ENCODE measurements at regions not wholly inside any gene's neighbourhood (a gene's known extent, or its start where the extent isn't known, plus 50 kb on each side); places are given as distances from the start of the nearest gene placed in this dataset.

GRCh38 chr4:97334348-97334747 lies 808.9 kb downstream of the STPG2 start:
- no peak for FAIRE-seq
- TF ChIP-seq TAF1 (IDR thresholded peaks at IDR 0.05; ENCODE audit: borderline replicate concordance, low read depth, low read length) (no peak), POLR2AphosphoS5 (IDR thresholded peaks at IDR 0.05; ENCODE audit: low read depth, low read length) (no peak), POLR2A (IDR thresholded peaks at IDR 0.05; ENCODE audit: low read depth, low read length) (no peak)
- DNase-seq (ENCODE audit: insufficient read length): no peak

- TF ChIP-seq POLR2A (IDR thresholded peaks at IDR 0.05; ENCODE audit: low read depth, low read length) (no peak), TAF1 (IDR thresholded peaks at IDR 0.05; ENCODE audit: borderline replicate concordance, low read depth, low read length) (no peak), POLR2AphosphoS5 (IDR thresholded peaks at IDR 0.05; ENCODE audit: low read depth, low read length) (no peak)
- no peak for DNase-seq (ENCODE audit: insufficient read length)
- FAIRE-seq: no peak
Observed at GRCh38 chr4:97349468-97350186, 793.6 kb downstream of the STPG2 start.

DNA sequence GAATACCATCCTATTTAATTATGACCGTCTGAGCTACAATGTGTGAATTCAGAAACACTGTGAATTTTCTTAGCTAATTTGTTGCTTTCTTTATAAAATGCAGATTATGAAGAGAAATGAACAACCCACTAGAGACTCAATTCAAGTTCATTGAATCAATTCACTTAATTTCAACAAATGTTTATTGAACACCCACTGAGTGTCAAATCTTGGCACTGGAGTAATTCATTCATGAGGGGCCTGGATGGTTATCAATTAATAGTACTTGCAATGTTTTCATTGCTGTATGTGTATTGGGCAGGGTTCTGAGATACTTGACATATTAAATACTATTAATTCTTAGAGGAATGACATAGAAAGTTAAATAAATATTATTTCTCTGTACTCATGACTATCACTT lies 789.4 kb downstream of the STPG2 start:
- no peak for FAIRE-seq
- DNase-seq (ENCODE audit: insufficient read length): no peak
- no peak for TF ChIP-seq TAF1 (IDR thresholded peaks at IDR 0.05; ENCODE audit: borderline replicate concordance, low read depth, low read length)
- TF ChIP-seq POLR2AphosphoS5 (IDR thresholded peaks at IDR 0.05; ENCODE audit: low read depth, low read length): no peak
- no peak for TF ChIP-seq POLR2A (IDR thresholded peaks at IDR 0.05; ENCODE audit: low read depth, low read length)

- FAIRE-seq (no peak), DNase-seq (ENCODE audit: insufficient read length) (no peak)
- TF ChIP-seq POLR2AphosphoS5 (IDR thresholded peaks at IDR 0.05; ENCODE audit: low read depth, low read length) (no peak), POLR2A (IDR thresholded peaks at IDR 0.05; ENCODE audit: low read depth, low read length) (no peak), TAF1 (IDR thresholded peaks at IDR 0.05; ENCODE audit: borderline replicate concordance, low read depth, low read length) (no peak)
Observed at GRCh38 chr4:97359826-97360225, 783.5 kb downstream of the STPG2 start.

DNA sequence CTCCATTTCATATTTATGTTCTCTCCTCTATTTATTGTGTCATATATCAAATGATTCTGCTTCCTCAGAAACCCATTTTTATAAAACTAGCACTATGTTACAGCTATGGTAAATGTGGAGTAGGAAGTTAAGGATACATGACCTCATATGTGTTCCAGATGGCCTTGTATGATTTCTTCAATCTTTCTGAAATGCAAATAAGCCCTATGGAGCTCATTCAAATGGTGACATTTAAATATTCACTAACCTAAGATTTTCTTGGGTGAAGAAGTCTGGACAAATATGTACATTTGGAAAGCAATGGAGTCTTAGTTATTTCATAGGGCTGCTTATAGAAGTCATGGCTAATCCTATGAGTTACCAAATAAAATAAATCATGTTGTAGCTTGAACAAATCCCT lies 782.5 kb downstream of the STPG2 start:
- FAIRE-seq (no peak), DNase-seq (ENCODE audit: insufficient read length) (no peak)
- TF ChIP-seq TAF1 (IDR thresholded peaks at IDR 0.05; ENCODE audit: borderline replicate concordance, low read depth, low read length) (no peak), POLR2A (IDR thresholded peaks at IDR 0.05; ENCODE audit: low read depth, low read length) (no peak), POLR2AphosphoS5 (IDR thresholded peaks at IDR 0.05; ENCODE audit: low read depth, low read length) (no peak)

GRCh38 chr4:97367878-97368277 lies 775.4 kb downstream of the STPG2 start:
- FAIRE-seq: no peak

DNA sequence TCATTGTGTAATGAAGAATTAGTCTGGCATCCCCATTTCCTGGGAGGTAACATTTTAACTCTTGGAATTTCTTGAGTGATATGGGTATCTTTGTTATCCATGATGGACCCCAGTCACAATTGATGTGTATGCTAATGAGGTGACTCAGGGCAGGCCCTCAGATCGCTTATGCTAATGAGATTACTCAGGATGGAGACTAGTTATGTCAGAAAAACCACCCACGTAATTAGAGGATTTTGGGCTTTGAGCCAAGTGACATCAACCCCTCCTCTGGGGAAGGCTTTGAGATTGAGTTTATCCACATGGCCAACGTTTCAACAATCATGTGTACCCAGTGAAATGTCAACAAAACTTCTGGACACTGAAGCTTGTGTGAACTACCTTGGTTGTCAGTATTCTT lies 772.7 kb downstream of the STPG2 start:
- FAIRE-seq: no peak
- no peak for DNase-seq (ENCODE audit: insufficient read length)
- no peak for TF ChIP-seq POLR2AphosphoS5 (IDR thresholded peaks at IDR 0.05; ENCODE audit: low read depth, low read length)
- no peak for TF ChIP-seq TAF1 (IDR thresholded peaks at IDR 0.05; ENCODE audit: borderline replicate concordance, low read depth, low read length)
- no peak for TF ChIP-seq POLR2A (IDR thresholded peaks at IDR 0.05; ENCODE audit: low read depth, low read length)

More at GRCh38 chr4:97367878-97368277, 775.4 kb downstream of the STPG2 start:
- TF ChIP-seq POLR2A (IDR thresholded peaks at IDR 0.05; ENCODE audit: low read depth, low read length) (no peak), POLR2AphosphoS5 (IDR thresholded peaks at IDR 0.05; ENCODE audit: low read depth, low read length) (no peak), TAF1 (IDR thresholded peaks at IDR 0.05; ENCODE audit: borderline replicate concordance, low read depth, low read length) (no peak)
- DNase-seq (ENCODE audit: insufficient read length): no peak

DNA sequence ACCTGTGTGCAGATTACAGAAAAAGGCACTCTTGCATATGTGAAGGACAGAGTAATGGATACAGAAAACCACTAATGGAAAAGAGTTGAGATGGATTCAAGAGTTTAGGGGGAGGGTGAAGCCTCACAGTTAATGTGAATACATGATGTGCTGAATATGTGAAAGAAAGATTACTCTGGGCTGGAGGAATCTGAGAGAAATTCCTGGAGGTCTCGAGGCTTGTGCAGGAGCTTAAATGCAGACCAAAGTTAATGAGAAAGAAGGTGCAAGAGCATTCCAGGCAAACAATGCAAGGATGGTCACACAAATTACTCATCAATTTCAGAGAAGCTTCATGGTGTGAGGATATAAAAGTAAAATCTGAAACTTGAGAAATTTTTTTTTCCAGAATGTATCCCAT lies 768.8 kb downstream of the STPG2 start:
- no peak for DNase-seq (ENCODE audit: insufficient read length)
- FAIRE-seq: no peak
- TF ChIP-seq POLR2AphosphoS5 (IDR thresholded peaks at IDR 0.05; ENCODE audit: low read depth, low read length) (no peak), TAF1 (IDR thresholded peaks at IDR 0.05; ENCODE audit: borderline replicate concordance, low read depth, low read length) (no peak)

GRCh38 chr4:97386969-97387368 lies 756.3 kb downstream of the STPG2 start:
- TF ChIP-seq TAF1 (IDR thresholded peaks at IDR 0.05; ENCODE audit: borderline replicate concordance, low read depth, low read length) (no peak), POLR2A (IDR thresholded peaks at IDR 0.05; ENCODE audit: low read depth, low read length) (no peak), POLR2AphosphoS5 (IDR thresholded peaks at IDR 0.05; ENCODE audit: low read depth, low read length) (no peak)
- no peak for FAIRE-seq
- DNase-seq (ENCODE audit: insufficient read length): no peak

GRCh38 chr4:97394653-97395052 lies 748.6 kb downstream of the STPG2 start:
- no peak for FAIRE-seq
- no peak for DNase-seq (ENCODE audit: insufficient read length)
- no peak for TF ChIP-seq TAF1 (IDR thresholded peaks at IDR 0.05; ENCODE audit: borderline replicate concordance, low read depth, low read length)
- TF ChIP-seq POLR2A (IDR thresholded peaks at IDR 0.05; ENCODE audit: low read depth, low read length): no peak
- TF ChIP-seq POLR2AphosphoS5 (IDR thresholded peaks at IDR 0.05; ENCODE audit: low read depth, low read length): no peak

- DNase-seq (ENCODE audit: insufficient read length): no peak
- no peak for FAIRE-seq
- TF ChIP-seq POLR2AphosphoS5 (IDR thresholded peaks at IDR 0.05; ENCODE audit: low read depth, low read length): no peak
Observed at GRCh38 chr4:97396097-97396496, 747.2 kb downstream of the STPG2 start.

GRCh38 chr4:97396605-97397004 lies 746.7 kb downstream of the STPG2 start:
- no peak for TF ChIP-seq POLR2A (IDR thresholded peaks at IDR 0.05; ENCODE audit: low read depth, low read length)
- TF ChIP-seq POLR2AphosphoS5 (IDR thresholded peaks at IDR 0.05; ENCODE audit: low read depth, low read length): no peak
- no peak for TF ChIP-seq TAF1 (IDR thresholded peaks at IDR 0.05; ENCODE audit: borderline replicate concordance, low read depth, low read length)
- FAIRE-seq (no peak), DNase-seq (ENCODE audit: insufficient read length) (no peak)
